ENCODE measurements at regions not wholly inside any gene's neighbourhood (a gene's known extent, or its start where the extent isn't known, plus 50 kb on each side); places are given as distances from the start of the nearest gene placed in this dataset.

DNA sequence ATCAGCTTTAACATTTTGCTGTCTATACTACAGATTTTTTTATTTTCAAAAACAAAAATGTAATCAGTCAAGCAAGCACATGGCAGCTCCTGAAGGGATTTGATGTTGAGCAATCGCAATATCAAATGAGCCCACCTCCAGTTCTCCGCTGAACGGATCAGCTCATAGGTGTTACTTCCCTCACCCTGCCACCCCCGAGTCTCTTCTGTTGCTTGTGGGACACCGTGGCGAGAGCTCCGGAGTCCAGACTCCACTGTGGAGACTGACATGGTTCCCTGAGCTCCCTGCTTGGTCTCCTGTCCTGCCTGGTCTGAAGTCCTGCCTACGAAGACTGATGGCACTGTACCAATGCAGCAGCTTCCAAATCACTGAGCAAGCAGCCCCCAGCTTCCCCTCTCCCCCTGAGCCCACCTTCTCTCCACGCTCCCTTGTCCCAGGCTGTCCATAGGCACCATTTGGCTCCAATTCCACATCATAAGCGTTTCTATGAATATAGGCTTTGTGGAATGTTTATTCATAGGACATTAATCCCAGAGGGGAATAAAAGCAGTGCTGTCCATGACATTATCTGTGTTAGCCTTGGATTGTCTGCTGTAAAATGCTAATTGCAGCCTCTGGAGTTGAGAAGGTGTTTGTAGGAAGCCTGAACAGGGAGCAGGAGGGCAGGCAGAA, 162.2 kb downstream of the LY86 start:
- no peak overlapping the region for H3K4me3 ChIP-seq (ENCODE audit: low read depth, low read length)
- TF ChIP-seq, protein P1, sequence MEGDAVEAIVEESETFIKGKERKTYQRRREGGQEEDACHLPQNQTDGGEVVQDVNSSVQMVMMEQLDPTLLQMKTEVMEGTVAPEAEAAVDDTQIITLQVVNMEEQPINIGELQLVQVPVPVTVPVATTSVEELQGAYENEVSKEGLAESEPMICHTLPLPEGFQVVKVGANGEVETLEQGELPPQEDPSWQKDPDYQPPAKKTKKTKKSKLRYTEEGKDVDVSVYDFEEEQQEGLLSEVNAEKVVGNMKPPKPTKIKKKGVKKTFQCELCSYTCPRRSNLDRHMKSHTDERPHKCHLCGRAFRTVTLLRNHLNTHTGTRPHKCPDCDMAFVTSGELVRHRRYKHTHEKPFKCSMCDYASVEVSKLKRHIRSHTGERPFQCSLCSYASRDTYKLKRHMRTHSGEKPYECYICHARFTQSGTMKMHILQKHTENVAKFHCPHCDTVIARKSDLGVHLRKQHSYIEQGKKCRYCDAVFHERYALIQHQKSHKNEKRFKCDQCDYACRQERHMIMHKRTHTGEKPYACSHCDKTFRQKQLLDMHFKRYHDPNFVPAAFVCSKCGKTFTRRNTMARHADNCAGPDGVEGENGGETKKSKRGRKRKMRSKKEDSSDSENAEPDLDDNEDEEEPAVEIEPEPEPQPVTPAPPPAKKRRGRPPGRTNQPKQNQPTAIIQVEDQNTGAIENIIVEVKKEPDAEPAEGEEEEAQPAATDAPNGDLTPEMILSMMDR (IDR thresholded peaks at IDR 0.05; ENCODE audit: low read depth, low read length), result no peak
- H3K9me3 ChIP-seq, result no peaks in the 10 kb centered on the region
- H3K4me1 ChIP-seq, result peaks cover 8% of the 10 kb centered on the region; the same call in 1 of the 2 replicates
- H3K27me3 ChIP-seq, result no peaks in the 10 kb centered on the region; the same call in 1 of the 2 replicates
- no peak for DNase-seq
- H3K36me3 ChIP-seq, result no peaks in the 10 kb centered on the region

DNA sequence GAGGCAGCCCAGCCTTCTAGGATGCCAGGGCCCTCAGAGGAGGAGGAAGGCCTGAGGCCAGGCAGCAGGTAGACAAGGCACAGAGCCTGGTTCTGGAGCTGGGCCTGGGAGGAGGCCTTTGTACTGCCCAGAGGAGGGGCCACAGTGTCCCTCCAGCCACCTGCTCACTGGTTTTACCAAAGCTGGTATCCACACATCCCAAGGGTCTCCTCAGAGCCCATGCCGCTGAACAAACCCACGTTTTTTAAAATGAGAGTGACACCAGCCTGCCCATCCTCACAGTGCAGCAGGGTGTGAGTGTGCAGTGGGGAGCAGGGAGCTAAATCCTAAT, 162.7 kb downstream of the LY86 start:
- H3K4me1 ChIP-seq, result peaks cover 8% of the 10 kb centered on the region; the same call in 1 of the 2 replicates
- H3K4me3 ChIP-seq (ENCODE audit: low read depth, low read length), result no peak overlapping the region
- no peak for DNase-seq
- H3K9me3 ChIP-seq, result no peaks in the 10 kb centered on the region
- TF ChIP-seq, protein P1 (IDR thresholded peaks at IDR 0.05; ENCODE audit: low read depth, low read length), result no peak
- H3K27me3 ChIP-seq, result no peaks in the 10 kb centered on the region; the same call in 1 of the 2 replicates
- no peaks in the 10 kb centered on the region for H3K36me3 ChIP-seq

DNA sequence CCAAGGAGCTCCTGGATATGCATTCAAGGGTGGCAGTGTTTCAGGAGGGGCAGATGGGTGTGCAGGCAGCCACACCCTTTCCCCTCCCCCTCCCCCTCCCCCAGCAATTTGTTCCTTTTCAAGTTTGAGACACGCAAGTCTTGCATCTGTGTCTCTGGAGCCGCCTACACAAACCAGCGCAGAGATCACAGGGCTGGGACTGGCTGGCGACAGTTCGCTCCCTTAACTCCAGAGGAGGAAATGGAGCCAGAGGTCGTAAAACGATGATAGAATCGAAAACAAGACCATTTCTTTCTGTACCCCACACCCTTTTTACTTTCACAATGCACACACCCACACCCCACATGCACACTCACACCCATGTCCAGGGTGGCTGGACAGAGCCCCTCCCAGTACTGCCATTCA, 163.1 kb downstream of the LY86 start:
- no peak overlapping the region for H3K4me3 ChIP-seq (ENCODE audit: low read depth, low read length)
- no peaks in the 10 kb centered on the region; the same call in 1 of the 2 replicates for H3K27me3 ChIP-seq
- no peaks in the 10 kb centered on the region for H3K9me3 ChIP-seq
- H3K36me3 ChIP-seq, result no peaks in the 10 kb centered on the region
- DNase-seq, result no peak
- H3K4me1 ChIP-seq, result peaks cover 8% of the 10 kb centered on the region; the same call in 1 of the 2 replicates
- TF ChIP-seq, protein P1 (IDR thresholded peaks at IDR 0.05; ENCODE audit: low read depth, low read length), result no peak

DNA sequence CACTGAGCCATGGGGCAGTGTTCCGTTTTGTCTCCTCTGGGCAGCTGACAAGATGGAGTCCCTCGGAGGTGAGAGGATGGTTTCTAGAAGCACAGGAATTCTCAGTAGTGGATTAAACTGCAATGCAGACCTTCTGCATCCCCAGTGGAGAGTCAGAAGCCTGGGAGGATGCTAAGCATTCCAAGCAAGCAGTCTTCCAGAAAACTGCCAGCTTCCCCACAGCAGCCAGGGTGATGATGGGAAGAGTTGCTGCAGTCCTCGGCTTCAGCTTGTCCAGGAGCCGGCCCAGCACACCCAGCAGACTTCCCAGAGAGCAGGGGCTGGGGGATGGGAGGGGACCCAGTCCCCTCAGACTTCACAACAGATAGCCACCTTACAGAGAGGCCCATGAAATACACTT, 163.6 kb downstream of the LY86 start:
- H3K4me1 ChIP-seq, result peaks cover 8% of the 10 kb centered on the region; the same call in 1 of the 2 replicates
- H3K27me3 ChIP-seq, result no peaks in the 10 kb centered on the region; the same call in 1 of the 2 replicates
- no peaks in the 10 kb centered on the region for H3K36me3 ChIP-seq
- TF ChIP-seq, protein P1 (IDR thresholded peaks at IDR 0.05; ENCODE audit: low read depth, low read length), result no peak
- DNase-seq, result no peak
- no peaks in the 10 kb centered on the region for H3K9me3 ChIP-seq
- no peak overlapping the region for H3K4me3 ChIP-seq (ENCODE audit: low read depth, low read length)

DNA sequence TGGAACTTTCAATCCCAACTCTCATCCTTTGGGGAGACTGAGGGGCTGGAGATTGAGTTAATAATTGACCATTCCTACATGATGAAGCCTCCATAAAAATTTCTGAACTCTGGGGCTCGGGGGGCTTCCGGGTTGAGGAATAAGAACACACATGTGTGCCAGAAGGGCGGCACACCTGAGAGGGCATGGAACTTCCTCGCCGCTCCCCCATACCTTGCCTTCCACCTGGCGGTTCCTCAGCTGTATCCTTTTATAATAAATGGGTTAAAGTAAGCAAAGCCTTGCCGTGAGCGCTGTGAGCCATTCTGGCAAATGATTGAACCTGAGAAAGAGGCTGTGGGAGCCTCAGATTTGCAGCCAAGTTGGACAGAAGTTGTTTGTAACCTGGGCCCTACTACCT, 164.8 kb downstream of the LY86 start:
- no peak for DNase-seq
- TF ChIP-seq, protein P1 (IDR thresholded peaks at IDR 0.05; ENCODE audit: low read depth, low read length), result no peak
- no peak overlapping the region for H3K4me3 ChIP-seq (ENCODE audit: low read depth, low read length)
- H3K9me3 ChIP-seq, result no peaks in the 10 kb centered on the region
- H3K36me3 ChIP-seq, result no peaks in the 10 kb centered on the region
- no peaks in the 10 kb centered on the region; the same call in 1 of the 2 replicates for H3K27me3 ChIP-seq
- peaks cover 3% of the 10 kb centered on the region; the same call in 1 of the 2 replicates for H3K4me1 ChIP-seq

DNA sequence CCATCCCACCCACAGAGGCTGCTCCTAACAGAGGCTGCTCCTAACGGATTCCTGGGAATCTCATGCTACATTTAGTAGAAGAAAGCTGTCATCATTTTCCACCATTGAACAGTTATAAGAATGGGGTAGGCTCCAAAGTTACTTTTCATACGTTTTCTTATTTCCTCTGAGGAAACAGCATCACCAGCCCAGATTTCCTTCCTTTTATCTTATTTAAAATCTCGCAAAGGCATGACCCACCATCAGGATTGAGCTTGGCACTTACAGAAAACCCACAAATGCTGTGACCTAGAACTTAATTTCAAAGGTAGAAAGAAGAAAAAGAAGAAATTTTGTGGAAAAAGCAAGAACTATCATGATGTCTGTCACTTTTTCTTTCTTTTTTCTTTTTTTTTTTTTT, 168.0 kb downstream of the LY86 start:
- no peak overlapping the region for H3K4me3 ChIP-seq (ENCODE audit: low read depth, low read length)
- no peaks in the 10 kb centered on the region for H3K27me3 ChIP-seq
- H3K4me1 ChIP-seq, result no peaks in the 10 kb centered on the region
- DNase-seq, result no peak
- TF ChIP-seq, protein P1 (IDR thresholded peaks at IDR 0.05; ENCODE audit: low read depth, low read length), result no peak
- no peaks in the 10 kb centered on the region for H3K9me3 ChIP-seq
- no peaks in the 10 kb centered on the region for H3K36me3 ChIP-seq
